HG03039 (cell line): ENCODE measurements at regions not wholly inside any gene's neighbourhood (a gene's known extent, or its start where the extent isn't known, plus 50 kb on each side); places are given as distances from the start of the nearest gene placed in this dataset.

Experiments used
- ATAC-seq: cut with Tn5 transposase; IDR thresholded peaks from one replicate; pipeline ENCODE4 v1.9.1; 2021; ENCODE audit warnings: mild to moderate bottlenecking, moderate library complexity; ENCODE audit not compliant: unreplicated experiment

- ATAC-seq, result no peak
Observed at GRCh38 chr2:150732064-150732463, 244.6 kb upstream of the RND3 start.

- ATAC-seq, result peak; percentile 57
Observed at GRCh38 chr2:150729495-150729955, 242.1 kb upstream of the RND3 start.

- no peak for ATAC-seq
Observed at GRCh38 chr2:150718280-150718679, 230.8 kb upstream of the RND3 start.

GRCh38 chr2:150716186-150716585, 228.7 kb upstream of the RND3 start:
- ATAC-seq, result no peak

- ATAC-seq, result no peak
Observed at GRCh38 chr2:150715501-150715900, 228.0 kb upstream of the RND3 start.

- ATAC-seq, result no peak
Observed at GRCh38 chr2:150710916-150711315, 223.4 kb upstream of the RND3 start.

- ATAC-seq, result no peak
Observed at GRCh38 chr2:150710041-150710440, 222.6 kb upstream of the RND3 start.

GRCh38 chr2:150706561-150706960, 219.1 kb upstream of the RND3 start:
- ATAC-seq, result no peak

- ATAC-seq, result no peak
Observed at GRCh38 chr2:150705767-150706166, 218.3 kb upstream of the RND3 start.

GRCh38 chr2:150705357-150705756, 217.9 kb upstream of the RND3 start:
- no peak for ATAC-seq

GRCh38 chr2:150702791-150703190, 215.3 kb upstream of the RND3 start:
- no peak for ATAC-seq

GRCh38 chr2:150700666-150701580, 213.5 kb upstream of the RND3 start:
- no peak for ATAC-seq

GRCh38 chr2:150699218-150699617, 211.8 kb upstream of the RND3 start:
- no peak for ATAC-seq

GRCh38 chr2:150698016-150698661, 210.7 kb upstream of the RND3 start:
- ATAC-seq, result no peak

GRCh38 chr2:150697596-150697995, 210.1 kb upstream of the RND3 start:
- no peak for ATAC-seq

- ATAC-seq, result no peak
Observed at GRCh38 chr2:150695451-150696135, 208.1 kb upstream of the RND3 start.

- no peak for ATAC-seq
Observed at GRCh38 chr2:150693556-150693955, 206.1 kb upstream of the RND3 start.

- ATAC-seq, result no peak
Observed at GRCh38 chr2:150690870-150691269, 203.4 kb upstream of the RND3 start.

GRCh38 chr2:150690261-150690660, 202.8 kb upstream of the RND3 start:
- no peak for ATAC-seq

- ATAC-seq, result no peak
Observed at GRCh38 chr2:150689590-150689989, 202.1 kb upstream of the RND3 start.

GRCh38 chr2:150688016-150688415, 200.5 kb upstream of the RND3 start:
- ATAC-seq, result no peak

- ATAC-seq, result no peak
Observed at GRCh38 chr2:150686391-150686790, 198.9 kb upstream of the RND3 start.
